Activated T-cell treated with anti-CD3 and anti-CD28 coated beads, Interleukin-2, amount 50 U/mL, for 4 hours (primary cell): ENCODE measurements at regions not wholly inside any gene's neighbourhood (a gene's known extent, or its start where the extent isn't known, plus 50 kb on each side); places are given as distances from the start of the nearest gene placed in this dataset.

Source experiments
- ATAC-seq, 2 donors: fragments of 200-7000 bp; cut with Tn5 transposase; one replicate each; pipeline ENCODE4 v1.10.0; 2021
- DNase-seq: peaks from one replicate; pipeline ENCODE4 v3.0.0-alpha.2; 2020
- H3K27me3 Mint-ChIP-seq: one replicate; pipeline ENCODE4 v1.8.0; 2021; ENCODE audit warnings: low read depth, mixed read lengths
- H3K36me3 Mint-ChIP-seq: one replicate; pipeline ENCODE4 v1.8.0; 2022; ENCODE audit warnings: mixed read lengths; ENCODE audit not compliant: insufficient read depth
- H3K4me1 Mint-ChIP-seq: one replicate; pipeline ENCODE4 v1.8.0; 2021; ENCODE audit warnings: low read depth, mixed read lengths
- H3K4me3 Mint-ChIP-seq: one replicate; pipeline ENCODE4 v1.8.0; 2021; ENCODE audit warnings: mild to moderate bottlenecking, moderate library complexity, mixed read lengths
- H3K9me3 Mint-ChIP-seq: one replicate; pipeline ENCODE4 v1.8.0; 2021; ENCODE audit warnings: mixed read lengths

DNA sequence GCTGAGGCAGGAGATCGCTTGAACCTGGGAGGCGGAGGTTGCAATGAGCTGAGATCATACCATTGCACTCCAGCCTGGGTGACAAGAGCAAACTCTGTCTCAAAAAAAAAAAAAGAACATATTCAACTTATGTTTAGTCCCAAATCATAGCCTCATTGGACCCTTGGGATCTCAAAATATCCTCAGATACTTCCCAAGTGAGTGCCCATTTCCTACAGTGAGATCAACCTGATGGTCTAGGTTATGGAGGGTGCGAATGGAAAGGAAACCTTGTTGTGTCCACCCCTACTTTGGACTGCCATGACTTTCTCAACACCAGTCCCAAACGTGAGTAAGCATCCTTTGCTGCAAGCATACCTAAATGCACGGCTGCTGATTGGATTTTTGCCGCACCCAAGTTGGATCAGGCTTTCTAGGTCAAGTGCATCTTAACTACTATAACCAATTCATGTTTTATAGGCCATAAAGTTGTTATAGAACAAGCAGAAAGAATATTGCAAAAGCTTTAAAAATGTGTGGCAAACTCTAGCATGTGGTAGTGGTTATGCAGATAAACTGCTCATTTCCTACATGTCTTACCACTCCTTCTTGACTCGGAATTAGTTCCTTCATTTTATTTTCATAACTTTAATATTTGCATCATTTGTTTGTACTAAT is 131.2 kb downstream of the PLEKHG1 start:
- H3K27me3 Mint-ChIP-seq, result no peaks in the 10 kb centered on the region
- H3K4me1 Mint-ChIP-seq, result no peaks in the 10 kb centered on the region
- ATAC-seq (no peak), DNase-seq (no peak)
- no peaks in the 10 kb centered on the region for H3K9me3 Mint-ChIP-seq
- H3K4me3 Mint-ChIP-seq, result no peak overlapping the region
- H3K36me3 Mint-ChIP-seq, result no peaks in the 10 kb centered on the region

DNA sequence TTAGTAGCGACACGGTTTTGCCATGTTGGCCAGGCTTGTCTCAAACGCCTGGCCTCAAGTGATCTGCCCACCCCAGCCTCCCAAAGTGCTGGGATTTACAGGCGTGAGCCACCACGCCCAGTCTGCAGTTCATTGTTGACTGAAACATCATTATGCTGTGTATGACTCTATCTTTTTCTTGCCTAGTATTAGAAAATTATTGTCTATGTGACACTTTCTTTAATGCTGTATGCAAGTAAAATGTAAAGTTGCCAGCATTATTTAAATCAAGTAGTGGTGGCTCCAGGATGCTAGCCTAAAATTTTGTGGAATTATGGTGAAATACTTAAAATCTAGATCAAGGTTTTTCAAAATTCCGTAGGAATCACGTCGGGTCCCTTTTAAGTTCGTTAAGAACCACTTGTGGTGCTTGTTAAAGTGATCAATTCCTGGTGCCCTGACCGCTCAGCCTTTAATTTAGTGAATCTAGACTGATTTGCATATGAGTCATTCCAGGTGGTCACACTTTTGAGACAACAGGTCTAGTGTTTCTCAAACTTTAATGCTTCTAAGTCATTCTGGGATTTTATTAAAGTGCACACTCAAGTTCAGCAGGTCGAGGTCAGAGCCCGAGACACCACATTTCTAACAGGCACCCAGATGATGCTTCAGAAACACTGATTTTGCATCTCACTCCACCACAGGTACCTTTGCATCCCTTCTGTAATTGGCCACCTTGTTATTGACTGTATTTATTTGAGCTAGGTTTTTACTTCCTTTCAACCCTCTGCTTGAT is 132.6 kb upstream of the MTHFD1L start:
- ATAC-seq, result no peak
- no peaks in the 10 kb centered on the region for H3K4me1 Mint-ChIP-seq

DNA sequence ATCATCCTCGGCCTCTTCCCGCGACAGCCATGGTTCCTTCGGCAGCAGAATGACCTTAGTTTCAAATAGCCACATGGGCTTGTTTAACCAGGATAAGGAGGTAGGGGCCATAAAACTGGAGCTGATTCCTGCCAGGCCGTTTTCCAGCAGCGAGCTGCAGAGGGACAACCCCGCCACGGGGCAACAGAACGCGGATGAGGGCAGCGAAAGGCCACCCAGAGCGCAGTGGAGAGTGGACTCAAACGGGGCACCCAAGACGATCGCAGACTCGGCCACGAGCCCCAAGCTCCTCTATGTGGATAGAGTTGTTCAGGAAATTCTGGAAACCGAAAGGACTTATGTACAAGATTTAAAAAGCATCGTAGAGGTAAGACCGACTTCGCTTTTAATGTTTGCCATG is 131.8 kb upstream of the MTHFD1L start:
- Mint-ChIP-seq H3K27me3 (no peaks in the 10 kb centered on the region), H3K4me3 (no peak overlapping the region), H3K4me1 (no peaks in the 10 kb centered on the region), H3K36me3 (no peaks in the 10 kb centered on the region), H3K9me3 (no peaks in the 10 kb centered on the region)
- no peak for DNase-seq
- no peak for ATAC-seq

More for the DNA sequence above, 132.6 kb upstream of the MTHFD1L start:
- DNase-seq, result no peak
- no peaks in the 10 kb centered on the region for H3K27me3 Mint-ChIP-seq
- no peaks in the 10 kb centered on the region for H3K9me3 Mint-ChIP-seq
- H3K4me3 Mint-ChIP-seq, result no peak overlapping the region
- no peaks in the 10 kb centered on the region for H3K36me3 Mint-ChIP-seq

DNA sequence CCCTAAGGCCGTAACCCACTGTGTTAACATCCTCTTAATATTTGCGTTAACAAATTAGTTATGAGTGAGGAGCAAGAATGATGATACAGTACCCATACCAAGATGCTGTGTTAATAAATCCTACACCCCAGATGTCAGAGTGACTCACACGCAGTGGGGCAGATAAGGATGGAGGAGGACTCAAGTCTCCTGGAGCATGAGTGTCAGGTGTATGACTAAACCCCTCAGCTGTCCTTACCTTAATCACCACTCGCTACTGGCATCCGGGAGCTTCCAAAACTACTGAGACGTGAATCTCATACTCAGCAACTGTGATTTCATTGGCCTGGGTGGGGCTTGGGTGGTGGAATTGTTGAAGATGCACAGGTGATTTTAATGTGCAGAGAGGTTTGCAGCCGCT is 131.3 kb upstream of the MTHFD1L start:
- no peak for DNase-seq
- Mint-ChIP-seq H3K4me3 (no peak overlapping the region), H3K27me3 (no peaks in the 10 kb centered on the region), H3K4me1 (no peaks in the 10 kb centered on the region), H3K36me3 (no peaks in the 10 kb centered on the region), H3K9me3 (no peaks in the 10 kb centered on the region)
- no peak for ATAC-seq

DNA sequence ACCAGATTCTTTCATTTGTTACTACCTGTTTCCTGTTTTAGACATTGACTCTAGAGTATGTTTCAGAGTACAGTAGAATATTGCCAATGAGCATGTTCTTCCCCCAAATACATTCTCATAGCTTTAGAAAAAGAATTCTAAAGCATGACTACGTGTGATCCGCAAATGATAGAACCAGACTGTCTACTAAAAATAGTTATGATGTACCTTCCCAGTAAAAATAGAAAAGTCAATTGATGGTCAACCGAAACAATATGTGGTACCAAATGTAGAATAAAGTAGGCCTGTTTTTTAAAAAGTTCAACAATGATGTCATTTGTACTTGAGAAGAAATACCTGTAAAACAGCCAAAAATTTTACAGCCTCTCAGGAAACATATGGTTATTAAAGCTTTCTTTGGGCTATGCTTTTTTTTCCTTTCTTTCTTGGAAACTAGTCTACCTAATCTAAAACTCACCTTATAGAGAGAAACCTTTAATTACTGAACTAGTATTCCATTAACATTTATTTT is 130.1 kb upstream of the MTHFD1L start:
- no peaks in the 10 kb centered on the region for H3K27me3 Mint-ChIP-seq
- no peak for ATAC-seq
- H3K9me3 Mint-ChIP-seq, result no peaks in the 10 kb centered on the region
- DNase-seq, result no peak
- no peaks in the 10 kb centered on the region for H3K36me3 Mint-ChIP-seq
- H3K4me1 Mint-ChIP-seq, result no peaks in the 10 kb centered on the region
- H3K4me3 Mint-ChIP-seq, result no peak overlapping the region

DNA sequence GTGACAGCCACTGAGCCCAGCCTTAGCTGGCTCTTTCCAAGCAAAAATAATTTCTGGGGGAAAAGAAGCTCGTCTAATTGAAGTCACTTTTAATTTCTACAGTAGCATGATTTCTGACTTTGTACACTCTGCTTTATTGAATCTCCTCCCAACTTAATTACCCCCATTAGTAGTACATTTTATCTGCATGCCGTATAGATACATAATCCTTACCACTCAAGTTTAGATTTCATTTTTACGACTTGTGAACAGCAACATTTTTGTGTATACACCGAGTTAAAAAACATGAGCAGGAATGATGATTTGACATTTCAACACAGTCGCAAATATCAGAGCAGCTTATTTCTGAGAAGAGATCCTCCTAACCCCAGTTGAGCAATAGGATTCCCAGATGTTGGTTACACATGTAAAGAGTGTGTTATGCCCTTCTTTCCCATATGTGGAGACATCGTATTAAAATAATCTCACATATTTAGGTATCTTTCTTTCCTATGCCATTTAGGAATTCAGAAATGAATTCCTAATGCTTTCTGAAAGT is 127.3 kb upstream of the MTHFD1L start:
- H3K27me3 Mint-ChIP-seq, result no peaks in the 10 kb centered on the region
- H3K4me3 Mint-ChIP-seq, result no peak overlapping the region
- no peaks in the 10 kb centered on the region for H3K9me3 Mint-ChIP-seq
- H3K4me1 Mint-ChIP-seq, result no peaks in the 10 kb centered on the region
- ATAC-seq (no peak), DNase-seq (no peak)
- H3K36me3 Mint-ChIP-seq, result no peaks in the 10 kb centered on the region

DNA sequence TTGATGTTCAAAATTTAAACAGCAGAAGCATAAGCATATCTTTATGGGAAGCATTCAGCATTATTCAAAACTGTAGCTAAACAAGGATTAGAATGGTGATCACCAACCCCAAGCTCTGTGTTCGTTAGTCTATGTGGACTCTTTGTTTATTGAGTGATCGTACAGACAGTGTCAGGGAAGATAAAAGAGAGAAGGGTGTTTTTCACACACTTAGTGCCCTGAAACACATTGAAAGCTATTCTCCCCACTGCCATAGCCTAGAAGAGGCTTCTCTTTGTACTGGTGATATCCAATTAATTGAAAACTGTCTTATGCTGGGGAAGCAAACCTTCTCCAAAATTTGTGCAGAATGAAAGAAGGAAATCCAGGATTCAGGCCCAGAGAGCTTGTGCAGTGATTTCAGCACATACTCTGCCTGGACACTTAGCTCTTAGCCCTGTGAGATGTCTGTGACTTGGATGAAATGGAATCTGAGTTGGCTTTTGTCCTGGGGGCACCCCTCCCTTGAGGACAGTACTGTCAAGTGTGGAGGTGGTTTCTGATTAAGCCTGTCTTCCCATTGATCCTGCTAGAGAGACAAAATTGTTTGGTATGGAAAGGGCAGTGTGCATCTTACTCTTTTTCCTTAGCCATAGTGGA is 125.7 kb upstream of the MTHFD1L start:
- H3K4me3 Mint-ChIP-seq, result no peak overlapping the region
- H3K9me3 Mint-ChIP-seq, result no peaks in the 10 kb centered on the region
- ATAC-seq (no peak), DNase-seq (no peak)
- no peaks in the 10 kb centered on the region for H3K4me1 Mint-ChIP-seq
- no peaks in the 10 kb centered on the region for H3K36me3 Mint-ChIP-seq
- no peaks in the 10 kb centered on the region for H3K27me3 Mint-ChIP-seq

DNA sequence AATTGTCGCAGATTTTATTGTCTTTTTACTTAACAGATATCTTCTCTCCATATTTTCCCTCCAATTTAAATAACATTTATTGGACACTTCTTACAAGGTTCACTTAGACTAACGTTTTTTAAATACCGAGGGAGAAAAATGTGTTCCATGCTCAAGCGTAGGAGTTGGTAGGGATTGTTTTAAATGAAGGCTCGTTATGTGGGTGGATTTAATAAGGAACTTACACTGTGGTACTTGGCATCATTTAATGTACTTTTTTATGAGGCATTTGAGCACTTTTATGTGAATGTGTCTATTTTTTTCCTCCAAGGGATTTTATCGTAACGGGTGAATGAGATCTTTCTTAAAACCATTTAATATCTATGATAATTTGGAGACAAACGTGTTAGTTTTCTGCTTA is 125.0 kb upstream of the MTHFD1L start:
- H3K4me3 Mint-ChIP-seq, result no peak overlapping the region
- no peak for DNase-seq
- no peaks in the 10 kb centered on the region for H3K36me3 Mint-ChIP-seq
- H3K4me1 Mint-ChIP-seq, result no peaks in the 10 kb centered on the region
- no peaks in the 10 kb centered on the region for H3K27me3 Mint-ChIP-seq
- ATAC-seq, result no peak
- H3K9me3 Mint-ChIP-seq, result no peaks in the 10 kb centered on the region

DNA sequence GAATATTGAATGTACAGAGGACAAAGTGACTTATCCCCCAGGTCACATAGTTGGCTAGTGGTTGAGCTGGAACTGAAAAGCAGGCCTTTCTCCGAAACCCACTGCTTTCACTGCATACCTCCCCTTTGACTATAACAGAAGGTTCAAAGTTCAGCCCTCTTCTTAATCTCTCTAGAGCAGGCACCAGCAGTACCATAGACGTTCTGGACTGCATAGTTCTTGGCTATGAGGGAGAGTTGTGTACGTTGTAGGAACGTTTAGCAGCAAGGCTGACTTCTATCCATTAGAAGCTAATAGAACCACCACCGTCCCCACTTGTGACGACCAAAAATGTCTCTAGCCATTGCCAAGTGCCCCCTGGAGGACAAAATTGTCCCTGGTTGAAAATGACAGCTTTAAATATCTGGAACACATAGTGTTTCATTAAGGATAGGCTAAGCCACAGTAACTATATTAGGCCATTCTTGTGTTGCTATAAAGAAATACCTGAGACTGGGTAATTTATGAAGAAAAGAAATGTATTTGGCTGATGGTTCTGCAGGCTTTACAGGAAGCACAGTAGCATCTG is 123.8 kb upstream of the MTHFD1L start:
- no peak for DNase-seq
- H3K9me3 Mint-ChIP-seq, result no peaks in the 10 kb centered on the region

DNA sequence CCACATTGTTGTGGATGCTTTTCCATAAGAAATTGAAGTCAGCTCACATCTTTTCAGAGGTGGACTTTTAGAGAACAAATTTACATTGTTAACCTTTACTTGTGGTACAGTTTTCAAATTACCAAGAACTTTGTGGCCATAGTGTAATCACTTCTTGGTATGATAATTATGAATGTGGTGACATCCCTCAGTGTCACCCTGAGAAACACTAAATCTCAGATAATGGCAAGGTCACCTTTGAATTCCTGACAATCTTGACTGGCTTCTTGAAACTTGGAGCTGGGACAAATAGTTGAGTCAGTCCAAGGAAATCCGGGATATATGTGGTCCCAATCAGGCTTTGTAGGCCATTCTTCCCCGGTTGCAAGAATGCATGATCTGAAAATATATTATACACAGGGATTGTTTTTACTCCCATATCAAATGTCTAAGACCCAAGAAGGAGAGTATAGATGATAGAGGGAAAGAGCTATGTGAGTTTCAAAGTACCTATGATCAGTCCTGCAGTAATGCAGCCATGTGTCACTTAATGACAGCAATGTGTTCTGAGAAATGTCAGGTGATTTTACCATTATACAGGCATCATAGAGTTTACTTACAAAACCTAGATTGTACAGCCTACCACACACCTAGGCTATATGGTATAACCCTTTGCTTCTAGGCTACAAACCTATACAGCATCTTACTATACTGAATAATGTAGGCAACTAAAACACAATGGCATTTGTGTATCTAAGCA is 120.8 kb upstream of the MTHFD1L start:
- Mint-ChIP-seq H3K9me3 (no peaks in the 10 kb centered on the region), H3K36me3 (no peaks in the 10 kb centered on the region), H3K4me3 (no peak overlapping the region), H3K4me1 (no peaks in the 10 kb centered on the region), H3K27me3 (no peaks in the 10 kb centered on the region)
- DNase-seq (no peak), ATAC-seq (no peak)

More for the DNA sequence above, 123.8 kb upstream of the MTHFD1L start:
- ATAC-seq, result no peak
- Mint-ChIP-seq H3K4me3 (no peak overlapping the region), H3K27me3 (no peaks in the 10 kb centered on the region), H3K36me3 (no peaks in the 10 kb centered on the region), H3K4me1 (no peaks in the 10 kb centered on the region)

DNA sequence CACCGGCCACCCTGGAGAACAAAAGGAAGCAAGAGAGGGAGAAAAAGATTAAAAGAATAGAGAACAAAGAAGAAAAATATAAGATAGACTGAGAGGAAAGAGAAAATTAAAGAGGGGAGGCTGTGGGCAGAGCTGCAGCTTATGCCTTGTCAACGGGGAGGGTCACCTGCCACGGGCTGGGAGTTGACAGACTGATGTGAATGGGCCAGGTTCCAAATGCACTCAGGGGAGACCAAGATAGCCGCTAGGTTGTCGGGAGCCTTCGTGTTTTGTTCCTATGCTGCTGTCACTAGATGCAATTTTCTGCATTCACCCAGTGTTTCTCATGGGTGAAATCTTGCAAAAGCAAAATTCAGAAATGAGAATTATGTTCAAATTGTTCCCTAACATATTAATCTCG is 119.6 kb upstream of the MTHFD1L start:
- no peaks in the 10 kb centered on the region for H3K4me1 Mint-ChIP-seq
- no peaks in the 10 kb centered on the region for H3K36me3 Mint-ChIP-seq
- no peak overlapping the region for H3K4me3 Mint-ChIP-seq
- H3K9me3 Mint-ChIP-seq, result no peaks in the 10 kb centered on the region
- DNase-seq, result no peak
- ATAC-seq, result no peak
- H3K27me3 Mint-ChIP-seq, result no peaks in the 10 kb centered on the region

DNA sequence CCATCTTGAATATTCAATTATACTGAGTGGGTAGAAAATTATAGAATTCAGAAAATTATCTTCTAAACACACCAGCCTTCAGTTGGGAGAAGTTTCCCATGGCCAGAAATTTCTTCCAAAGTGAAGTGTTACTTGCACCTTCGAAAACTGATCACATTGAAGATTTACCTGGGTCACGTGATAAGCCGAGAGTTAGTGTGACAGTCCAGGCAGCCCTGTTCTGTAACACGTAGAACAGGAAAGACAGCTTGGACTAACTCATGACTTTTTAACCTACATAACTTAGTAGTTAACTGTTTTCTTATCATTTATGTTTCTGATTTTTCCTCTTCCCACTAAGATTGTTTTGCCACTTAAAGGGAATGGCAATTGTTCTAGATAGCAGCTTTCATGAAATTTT is 118.3 kb upstream of the MTHFD1L start:
- DNase-seq (no peak), ATAC-seq (no peak)
- H3K9me3 Mint-ChIP-seq, result no peaks in the 10 kb centered on the region
- H3K4me3 Mint-ChIP-seq, result no peak overlapping the region
- no peaks in the 10 kb centered on the region for H3K4me1 Mint-ChIP-seq
- H3K36me3 Mint-ChIP-seq, result no peaks in the 10 kb centered on the region
- no peaks in the 10 kb centered on the region for H3K27me3 Mint-ChIP-seq

DNA sequence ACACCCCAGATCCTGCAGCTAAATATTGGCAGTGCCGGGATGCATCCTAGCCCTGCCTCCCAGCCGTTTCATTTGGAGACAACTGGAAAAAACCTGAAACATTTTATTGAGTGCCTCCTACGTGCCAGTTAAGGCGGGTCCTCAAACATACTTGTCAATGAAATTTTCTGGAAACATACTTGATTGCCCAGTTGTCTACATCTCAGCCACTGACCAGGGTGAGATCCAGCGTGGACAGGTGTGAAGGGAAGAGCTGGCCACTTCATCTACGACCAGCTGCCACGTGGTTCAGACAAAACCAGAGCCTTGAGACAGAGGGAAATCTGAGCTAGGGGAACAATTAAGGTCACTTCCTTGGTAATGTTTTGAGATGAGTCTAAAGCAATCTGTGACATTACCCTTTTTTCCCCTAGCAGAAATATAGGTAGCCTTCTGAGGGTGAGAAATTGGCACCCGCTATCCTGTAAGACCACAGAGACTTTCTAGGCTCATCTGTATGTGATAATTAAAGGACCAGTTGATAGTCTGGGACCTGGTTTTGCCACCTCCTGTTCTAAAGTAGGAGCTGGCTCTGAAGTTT is 116.3 kb upstream of the MTHFD1L start:
- ATAC-seq (no peak), DNase-seq (no peak)
- Mint-ChIP-seq H3K4me1 (no peaks in the 10 kb centered on the region), H3K9me3 (no peaks in the 10 kb centered on the region), H3K4me3 (no peak overlapping the region), H3K27me3 (no peaks in the 10 kb centered on the region), H3K36me3 (no peaks in the 10 kb centered on the region)

DNA sequence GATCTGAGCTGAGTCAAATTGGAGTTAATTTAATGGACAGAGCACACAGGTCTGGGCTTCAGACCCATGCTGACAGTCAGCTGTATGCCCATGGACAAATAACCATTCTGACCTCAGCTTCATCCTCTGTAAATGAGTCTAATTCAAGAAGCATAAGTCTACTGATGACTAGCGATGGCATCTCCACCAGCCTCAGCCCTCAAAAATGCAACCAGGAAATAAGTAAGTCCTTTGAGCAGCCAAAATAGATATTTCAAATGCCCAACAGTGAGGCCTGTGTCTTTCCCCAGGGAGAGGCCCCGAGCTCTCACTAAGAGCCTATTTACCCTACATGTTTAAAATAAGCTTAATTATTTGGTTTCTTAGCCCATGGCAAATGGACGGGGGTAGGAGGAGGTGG is 114.2 kb upstream of the MTHFD1L start:
- no peak for DNase-seq
- Mint-ChIP-seq H3K36me3 (no peaks in the 10 kb centered on the region), H3K27me3 (no peaks in the 10 kb centered on the region), H3K4me1 (no peaks in the 10 kb centered on the region), H3K9me3 (no peaks in the 10 kb centered on the region), H3K4me3 (no peak overlapping the region)
- no peak for ATAC-seq
